Hepatocyte (in vitro differentiated cells): ENCODE measurements at regions not wholly inside any gene's neighbourhood (a gene's known extent, or its start where the extent isn't known, plus 50 kb on each side); places are given as distances from the start of the nearest gene placed in this dataset.
A peak's percentile ranks its signal among the peaks of the same experiment; 100 is the strongest.

Experiments used
- DNase-seq: peaks from one replicate; pipeline ENCODE4 v3.0.0-alpha.2; 2016; ENCODE audit warnings: low spot score
- H2AFZ ChIP-seq: fragments of 200-600 bp; sonication (generic); 2 replicates; pipeline ENCODE4 v1.6.0; 2016; ENCODE audit warnings: antibody characterized with exemption, mild to moderate bottlenecking
- H3K27ac ChIP-seq: fragments of 200-600 bp; sonication (generic); 2 replicates; pipeline ENCODE4 v1.5.1; 2016; ENCODE audit warnings: mild to moderate bottlenecking
- H3K27me3 ChIP-seq: fragments of 200-600 bp; sonication (generic); 2 replicates; pipeline ENCODE4 v1.6.1; 2016
- H3K36me3 ChIP-seq: fragments of 200-600 bp; sonication (generic); replicated peaks from 2 replicates; pipeline ENCODE4 v1.5.1; 2016; ENCODE audit warnings: low read depth; ENCODE audit not compliant: insufficient read depth
- H3K4me1 ChIP-seq: fragments of 200-600 bp; sonication (generic); 2 replicates; pipeline ENCODE4 v1.5.1; 2016; ENCODE audit warnings: mild to moderate bottlenecking, moderate library complexity; ENCODE audit not compliant: insufficient read depth
- H3K4me2 ChIP-seq: fragments of 200-600 bp; sonication (generic); 2 replicates; pipeline ENCODE4 v1.6.0; 2016
- H3K4me3 ChIP-seq: fragments of 200-600 bp; sonication (generic); 2 replicates; pipeline ENCODE4 v1.5.1; 2016; ENCODE audit warnings: mild to moderate bottlenecking
- H3K79me2 ChIP-seq: fragments of 200-600 bp; sonication (generic); 2 replicates; pipeline ENCODE4 v1.6.0; 2017; ENCODE audit warnings: mild to moderate bottlenecking
- H3K9me2 ChIP-seq: fragments of 200-600 bp; sonication (generic); replicated peaks from 2 replicates; pipeline ENCODE4 v1.6.0; 2017; ENCODE audit warnings: mild to moderate bottlenecking; ENCODE audit not compliant: insufficient read depth
- H3K9me3 ChIP-seq: fragments of 200-600 bp; sonication (generic); 2 replicates; pipeline ENCODE4 v1.5.1; 2016; ENCODE audit warnings: low read depth, mild to moderate bottlenecking
- H4K20me1 ChIP-seq: fragments of 200-600 bp; sonication (generic); 2 replicates; pipeline ENCODE4 v1.6.0; 2016; ENCODE audit warnings: mild to moderate bottlenecking; ENCODE audit not compliant: insufficient read depth, poor library complexity, severe bottlenecking
- EZH2 ChIP-seq: fragments of 200-600 bp; sonication (generic); IDR thresholded peaks from 2 replicates; pipeline ENCODE4 v1.6.1; 2016; ENCODE audit warnings: antibody characterized with exemption, mild to moderate bottlenecking, borderline replicate concordance
- EZH2phosphoT487 ChIP-seq: fragments of 200-600 bp; sonication (generic); IDR thresholded peaks from one replicate; pipeline ENCODE4 v1.6.1; 2018; ENCODE audit warnings: antibody characterized with exemption, mild to moderate bottlenecking, low read depth, moderate library complexity; ENCODE audit not compliant: unreplicated experiment, severe bottlenecking
- WGBS: methylation state at CpG from one replicate; pipeline ENCODE4 v1.1.6; 2016; ENCODE audit warnings: low lambda C conversion rate; ENCODE audit errors: missing lambda C conversion rate; 5-methylcytosine and 5-hydroxymethylcytosine counted together
- TF ChIP-seq, protein P1 (sequence below): fragments of 200-600 bp; sonication (generic); IDR thresholded peaks from 2 replicates; pipeline ENCODE4 v1.5.1; 2016; ENCODE audit warnings: antibody characterized with exemption, mild to moderate bottlenecking; ENCODE audit not compliant: poor library complexity

DNA sequence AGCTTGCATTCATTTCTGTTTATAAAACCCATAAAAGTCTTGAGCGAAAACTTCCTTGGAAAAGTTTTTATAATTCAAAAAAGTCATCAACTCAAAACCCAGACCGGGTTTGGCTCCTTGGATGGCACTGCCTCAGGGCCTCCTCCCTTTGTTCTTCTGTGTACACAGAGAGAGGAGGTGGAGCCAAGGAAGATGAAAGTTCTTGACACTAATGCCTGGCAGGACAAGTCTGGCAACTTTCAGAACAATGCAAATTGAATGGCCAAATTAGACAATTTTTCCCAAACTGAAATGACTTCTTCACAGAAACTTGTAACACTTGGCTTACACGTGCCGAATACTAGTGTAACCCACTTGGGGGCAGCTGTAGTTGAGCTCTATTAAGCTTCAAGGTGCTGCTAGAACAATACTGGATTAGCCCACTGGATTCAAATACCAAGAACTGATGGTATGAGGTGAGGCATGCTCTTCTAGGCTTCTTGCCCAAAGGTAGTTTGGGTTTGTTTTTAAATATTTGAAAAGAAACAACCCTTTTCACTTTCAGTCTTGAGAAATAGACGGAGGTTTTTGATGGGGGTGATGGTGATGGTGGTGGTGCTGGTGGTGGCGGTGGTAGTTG is 86.6 kb upstream of the FRMD6 start:
- Histone ChIP-seq H3K4me3 (no peak overlapping the region), H3K4me2 (peak overlapping the region; percentile 29)

DNA sequence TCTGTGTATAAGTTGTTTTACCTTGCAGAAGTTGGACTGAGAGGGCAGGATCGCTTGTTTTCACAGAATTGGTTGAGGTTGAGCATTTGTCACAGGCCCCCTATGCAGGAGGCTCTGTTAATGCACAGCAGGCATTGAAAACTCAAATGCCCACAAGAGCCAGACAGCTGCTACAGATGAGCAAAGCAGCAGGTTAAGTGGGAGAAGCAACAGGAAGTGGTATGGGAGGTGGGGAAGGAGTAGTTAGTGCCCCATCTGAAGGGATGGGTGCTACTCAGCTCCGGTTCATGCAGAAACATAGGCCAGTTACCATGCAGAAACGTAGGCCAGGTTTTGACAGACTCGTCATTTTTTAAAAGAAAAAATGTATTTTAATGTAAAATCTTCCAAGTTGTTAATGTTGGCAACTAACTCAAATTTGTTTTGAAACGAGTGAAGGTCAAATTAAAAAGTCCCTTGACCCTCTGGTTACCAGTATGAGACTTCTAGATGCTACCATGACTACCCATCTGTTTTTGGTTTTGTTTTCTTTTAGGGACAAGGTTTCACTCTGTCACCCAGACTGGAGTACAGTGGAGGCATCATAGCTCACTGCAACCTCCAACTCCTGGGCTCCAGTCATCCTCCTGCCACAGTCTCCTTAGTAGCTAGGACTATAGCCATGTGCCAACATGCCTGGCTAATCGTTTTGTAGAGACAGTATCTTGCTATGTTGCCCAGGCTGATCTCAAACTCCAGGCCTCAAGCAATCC is 84.7 kb upstream of the FRMD6 start:
- H3K27me3 ChIP-seq, result no peaks in the 10 kb centered on the region
- H3K27ac ChIP-seq, result no peak overlapping the region
- no peaks in the 10 kb centered on the region for H3K9me3 ChIP-seq
- TF ChIP-seq, protein P1, sequence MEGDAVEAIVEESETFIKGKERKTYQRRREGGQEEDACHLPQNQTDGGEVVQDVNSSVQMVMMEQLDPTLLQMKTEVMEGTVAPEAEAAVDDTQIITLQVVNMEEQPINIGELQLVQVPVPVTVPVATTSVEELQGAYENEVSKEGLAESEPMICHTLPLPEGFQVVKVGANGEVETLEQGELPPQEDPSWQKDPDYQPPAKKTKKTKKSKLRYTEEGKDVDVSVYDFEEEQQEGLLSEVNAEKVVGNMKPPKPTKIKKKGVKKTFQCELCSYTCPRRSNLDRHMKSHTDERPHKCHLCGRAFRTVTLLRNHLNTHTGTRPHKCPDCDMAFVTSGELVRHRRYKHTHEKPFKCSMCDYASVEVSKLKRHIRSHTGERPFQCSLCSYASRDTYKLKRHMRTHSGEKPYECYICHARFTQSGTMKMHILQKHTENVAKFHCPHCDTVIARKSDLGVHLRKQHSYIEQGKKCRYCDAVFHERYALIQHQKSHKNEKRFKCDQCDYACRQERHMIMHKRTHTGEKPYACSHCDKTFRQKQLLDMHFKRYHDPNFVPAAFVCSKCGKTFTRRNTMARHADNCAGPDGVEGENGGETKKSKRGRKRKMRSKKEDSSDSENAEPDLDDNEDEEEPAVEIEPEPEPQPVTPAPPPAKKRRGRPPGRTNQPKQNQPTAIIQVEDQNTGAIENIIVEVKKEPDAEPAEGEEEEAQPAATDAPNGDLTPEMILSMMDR, result no peak
- TF ChIP-seq EZH2phosphoT487, result no peak
- TF ChIP-seq EZH2, result no peak
- no peak overlapping the region for H2AFZ ChIP-seq
- H3K4me2 ChIP-seq, result no peak overlapping the region
- no peak for DNase-seq
- H3K4me1 ChIP-seq, result peaks cover 14% of the 10 kb centered on the region
- no peaks in the 10 kb centered on the region for H4K20me1 ChIP-seq
- H3K79me2 ChIP-seq, result no peaks in the 10 kb centered on the region
- no peak overlapping the region for H3K4me3 ChIP-seq
- H3K9me2 ChIP-seq, result no peaks in the 10 kb centered on the region
- 89% methylated on average over 6 of the region's 6 CpGs for WGBS
- no peaks in the 10 kb centered on the region for H3K36me3 ChIP-seq

More for the DNA sequence above, 86.6 kb upstream of the FRMD6 start:
- peak; percentile 34 for DNase-seq
- Histone ChIP-seq H3K79me2 (no peaks in the 10 kb centered on the region), H3K27ac (peak overlapping the region; percentile 4), H3K9me2 (no peaks in the 10 kb centered on the region), H3K9me3 (no peaks in the 10 kb centered on the region), H4K20me1 (no peaks in the 10 kb centered on the region), H3K27me3 (no peaks in the 10 kb centered on the region), H2AFZ (peak overlapping the region; percentile 1), H3K4me1 (peaks cover 14% of the 10 kb centered on the region), H3K36me3 (no peaks in the 10 kb centered on the region)
- WGBS, result 51% methylated on average over 6 of the region's 6 CpGs
- no peak for TF ChIP-seq EZH2
- TF ChIP-seq EZH2phosphoT487, result no peak
- TF ChIP-seq, protein P1, result no peak

DNA sequence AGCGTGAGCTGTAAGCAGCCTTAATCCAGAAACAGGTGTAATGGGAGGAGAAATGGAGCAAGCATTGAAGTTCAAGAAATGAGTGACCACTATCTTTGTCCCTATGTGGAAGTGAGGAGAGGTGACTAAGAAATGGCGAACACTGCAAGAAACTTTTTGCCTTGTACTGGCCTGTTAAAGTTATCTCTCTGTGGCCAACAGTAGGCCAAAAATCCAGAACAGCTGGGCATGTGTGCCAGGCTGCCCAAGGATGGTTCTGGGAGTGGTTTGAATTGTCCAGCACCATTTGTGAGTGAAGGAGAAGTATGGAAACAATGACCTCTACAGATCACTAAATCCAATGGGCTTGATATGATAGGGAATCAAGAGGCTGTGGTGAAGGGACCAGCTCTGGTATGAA is 83.3 kb upstream of the FRMD6 start:
- Histone ChIP-seq H3K27me3 (no peaks in the 10 kb centered on the region), H3K9me2 (no peaks in the 10 kb centered on the region), H3K36me3 (no peaks in the 10 kb centered on the region), H3K4me3 (no peak overlapping the region), H3K27ac (no peak overlapping the region), H3K9me3 (no peaks in the 10 kb centered on the region), H3K79me2 (no peaks in the 10 kb centered on the region), H3K4me1 (peaks cover 14% of the 10 kb centered on the region), H3K4me2 (no peak overlapping the region), H4K20me1 (no peaks in the 10 kb centered on the region), H2AFZ (no peak overlapping the region)
- WGBS, result 97% methylated on average over 2 of the region's 2 CpGs
- TF ChIP-seq EZH2 (no peak), EZH2phosphoT487 (no peak)
- TF ChIP-seq, protein P1, result no peak
- DNase-seq, result no peak
